ENCODE measurements at regions not wholly inside any gene's neighbourhood (a gene's known extent, or its start where the extent isn't known, plus 50 kb on each side); places are given as distances from the start of the nearest gene placed in this dataset.
"Not testable (repeated sequence)": the region's sequence is repeated elsewhere in the genome, so short reads cannot be mapped to it uniquely, and the experiment has no call there.

DNA sequence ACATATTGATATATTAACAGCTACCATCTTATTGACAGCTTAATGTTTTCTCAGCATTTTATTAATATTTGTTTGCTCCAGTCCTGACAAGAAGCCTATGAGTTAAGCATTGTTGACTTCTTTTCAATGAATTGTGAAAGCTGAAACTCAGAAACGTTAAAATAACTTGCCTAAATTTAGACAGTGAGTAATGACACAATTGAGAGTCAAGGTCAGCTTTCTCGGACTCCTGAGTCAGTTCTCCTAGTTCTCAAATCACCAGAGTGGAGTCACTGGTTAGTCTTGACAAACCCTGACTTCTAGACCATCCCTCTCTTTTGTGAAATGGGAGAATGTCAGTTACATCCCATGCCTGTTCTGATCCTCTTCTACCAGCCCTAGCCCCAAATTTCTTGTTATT is 222.7 kb upstream of the ACO1 start:
- H3K4me1 ChIP-seq (ENCODE audit: insufficient read depth, low read length) = no peaks in the 10 kb centered on the region
- WGBS (ENCODE audit: low lambda C conversion rate) = 68% methylated on average over 2 of the region's 2 CpGs
- no TSS peak for BruUV-seq (replicated peaks)
- no peaks in the 10 kb centered on the region for H3K79me2 ChIP-seq (ENCODE audit: insufficient read depth, low read length)
- intact Hi-C loops (cut with micrococcal nuclease; ENCODE audit: unreplicated experiment) = no loop called here
- POLR2A ChIA-PET = no interaction called here
- no peaks in the 10 kb centered on the region for H3K27me3 ChIP-seq (ENCODE audit: control insufficient read depth in 1 of 2, insufficient read depth in 2 of 2, low read length in 2 of 2)
- DNase-seq (ENCODE audit: low spot score) = no peak
- FAIRE-seq = no peak
- TF ChIP-seq ZNF572 (CRISPR knock-in tag; IDR thresholded peaks at IDR 0.05) (no peak), KDM2A (CRISPR knock-in tag; IDR thresholded peaks at IDR 0.05; ENCODE audit: borderline replicate concordance, low read depth) (no peak), NCOR1 (IDR thresholded peaks at IDR 0.05; ENCODE audit: borderline replicate concordance, low read length) (no peak), SRSF4 (IDR thresholded peaks at IDR 0.05; ENCODE audit: low read depth, low read length, poor library complexity, severe bottlenecking) (no peak)
- TF ChIP-seq, protein P1, sequence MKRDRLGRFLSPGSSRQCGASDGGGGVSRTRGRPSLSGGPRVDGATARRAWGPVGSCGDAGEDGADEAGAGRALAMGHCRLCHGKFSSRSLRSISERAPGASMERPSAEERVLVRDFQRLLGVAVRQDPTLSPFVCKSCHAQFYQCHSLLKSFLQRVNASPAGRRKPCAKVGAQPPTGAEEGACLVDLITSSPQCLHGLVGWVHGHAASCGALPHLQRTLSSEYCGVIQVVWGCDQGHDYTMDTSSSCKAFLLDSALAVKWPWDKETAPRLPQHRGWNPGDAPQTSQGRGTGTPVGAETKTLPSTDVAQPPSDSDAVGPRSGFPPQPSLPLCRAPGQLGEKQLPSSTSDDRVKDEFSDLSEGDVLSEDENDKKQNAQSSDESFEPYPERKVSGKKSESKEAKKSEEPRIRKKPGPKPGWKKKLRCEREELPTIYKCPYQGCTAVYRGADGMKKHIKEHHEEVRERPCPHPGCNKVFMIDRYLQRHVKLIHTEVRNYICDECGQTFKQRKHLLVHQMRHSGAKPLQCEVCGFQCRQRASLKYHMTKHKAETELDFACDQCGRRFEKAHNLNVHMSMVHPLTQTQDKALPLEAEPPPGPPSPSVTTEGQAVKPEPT (CRISPR knock-in tag; IDR thresholded peaks at IDR 0.05; ENCODE audit: low read depth) = no peak
- H3K4me3 ChIP-seq (replicated peaks in 1 of 3; ENCODE audit: insufficient read depth in 1 of 3, low read depth in 2 of 3, low read length in 3 of 3) = no peak overlapping the region
- H2AFZ ChIP-seq (ENCODE audit: low read length) = no peak overlapping the region
- no peaks in the 10 kb centered on the region for H3K36me3 ChIP-seq (replicated peaks in 1 of 2; ENCODE audit: control insufficient read depth in 1 of 2, insufficient read depth in 2 of 2, low read length in 2 of 2)
- in situ Hi-C loops (cut with HindIII; ENCODE audit: extremely low pct_ligation_motif_present, low pct_unique_long_range_greater_than_20kb) = no loop called here
- H4K20me1 ChIP-seq (ENCODE audit: insufficient read depth, low read length) = no peaks in the 10 kb centered on the region
- H3K9me3 ChIP-seq (ENCODE audit: low read length) = no peaks in the 10 kb centered on the region
- CTCF ChIA-PET (ENCODE audit: low intra/inter-chr PET ratio, low total read pairs) = no interaction called here
- H3K4me2 ChIP-seq (ENCODE audit: low read depth, low read length) = no peak overlapping the region
- no peak for ATAC-seq
- no peak overlapping the region for H3K27ac ChIP-seq (ENCODE audit: extremely low read length, insufficient read depth, low read length)
- H3K9ac ChIP-seq (ENCODE audit: insufficient read depth, low read depth, low read length) = no peak overlapping the region

- H3K79me2 ChIP-seq (ENCODE audit: insufficient read depth, low read length) = not testable (repeated sequence)
Measured at GRCh38 chr9:32166316-32166715, 218.1 kb upstream of the ACO1 start.

More at GRCh38 chr9:32166316-32166715, 218.1 kb upstream of the ACO1 start:
- H2AFZ ChIP-seq (ENCODE audit: low read length); H3K36me3 ChIP-seq (replicated peaks in 1 of 2; ENCODE audit: control insufficient read depth in 1 of 2, insufficient read depth in 2 of 2, low read length in 2 of 2); H3K9ac ChIP-seq (ENCODE audit: insufficient read depth, low read depth, low read length); FAIRE-seq; H3K27me3 ChIP-seq (ENCODE audit: control insufficient read depth in 1 of 2, insufficient read depth in 2 of 2, low read length in 2 of 2); H3K4me1 ChIP-seq (ENCODE audit: insufficient read depth, low read length); POLR2A ChIA-PET; H3K4me2 ChIP-seq (ENCODE audit: low read depth, low read length); ATAC-seq; BruUV-seq (replicated peaks); H3K27ac ChIP-seq (ENCODE audit: extremely low read length, insufficient read depth, low read length); DNase-seq (ENCODE audit: low spot score); H3K4me3 ChIP-seq (replicated peaks in 1 of 3; ENCODE audit: insufficient read depth in 1 of 3, low read depth in 2 of 3, low read length in 3 of 3); H3K9me3 ChIP-seq (ENCODE audit: low read length); CTCF ChIA-PET (ENCODE audit: low intra/inter-chr PET ratio, low total read pairs); intact Hi-C loops (cut with micrococcal nuclease; ENCODE audit: unreplicated experiment); H4K20me1 ChIP-seq (ENCODE audit: insufficient read depth, low read length); in situ Hi-C loops (cut with HindIII; ENCODE audit: extremely low pct_ligation_motif_present, low pct_unique_long_range_greater_than_20kb): not testable (repeated sequence)
- 81% methylated on average over 8 of the region's 8 CpGs for WGBS (ENCODE audit: low lambda C conversion rate)
